ENCODE measurements at regions not wholly inside any gene's neighbourhood (a gene's known extent, or its start where the extent isn't known, plus 50 kb on each side); places are given as distances from the start of the nearest gene placed in this dataset.

- TF ChIP-seq PRDM15 (CRISPR knock-in tag; IDR thresholded peaks at IDR 0.05) (no peak), ATF3 (CRISPR knock-in tag; conservative IDR thresholded peaks at IDR 0.05) (no peak), ZNF263 (CRISPR knock-in tag; IDR thresholded peaks at IDR 0.05; ENCODE audit: low read depth) (no peak), ZBTB21 (CRISPR knock-in tag; IDR thresholded peaks at IDR 0.05; ENCODE audit: borderline replicate concordance) (no peak), ZNF425 (CRISPR knock-in tag; conservative IDR thresholded peaks at IDR 0.05) (no peak), ZNF317 (CRISPR knock-in tag; IDR thresholded peaks at IDR 0.05; ENCODE audit: borderline replicate concordance, low read depth) (no peak), SOX15 (CRISPR knock-in tag; IDR thresholded peaks at IDR 0.05) (no peak), HMGA2 (CRISPR knock-in tag; IDR thresholded peaks at IDR 0.05) (no peak), TCF7 (CRISPR knock-in tag; IDR thresholded peaks at IDR 0.05; ENCODE audit: low read depth) (no peak), ZNF423 (CRISPR knock-in tag; IDR thresholded peaks at IDR 0.05) (no peak)
- TF ChIP-seq, protein P1, sequence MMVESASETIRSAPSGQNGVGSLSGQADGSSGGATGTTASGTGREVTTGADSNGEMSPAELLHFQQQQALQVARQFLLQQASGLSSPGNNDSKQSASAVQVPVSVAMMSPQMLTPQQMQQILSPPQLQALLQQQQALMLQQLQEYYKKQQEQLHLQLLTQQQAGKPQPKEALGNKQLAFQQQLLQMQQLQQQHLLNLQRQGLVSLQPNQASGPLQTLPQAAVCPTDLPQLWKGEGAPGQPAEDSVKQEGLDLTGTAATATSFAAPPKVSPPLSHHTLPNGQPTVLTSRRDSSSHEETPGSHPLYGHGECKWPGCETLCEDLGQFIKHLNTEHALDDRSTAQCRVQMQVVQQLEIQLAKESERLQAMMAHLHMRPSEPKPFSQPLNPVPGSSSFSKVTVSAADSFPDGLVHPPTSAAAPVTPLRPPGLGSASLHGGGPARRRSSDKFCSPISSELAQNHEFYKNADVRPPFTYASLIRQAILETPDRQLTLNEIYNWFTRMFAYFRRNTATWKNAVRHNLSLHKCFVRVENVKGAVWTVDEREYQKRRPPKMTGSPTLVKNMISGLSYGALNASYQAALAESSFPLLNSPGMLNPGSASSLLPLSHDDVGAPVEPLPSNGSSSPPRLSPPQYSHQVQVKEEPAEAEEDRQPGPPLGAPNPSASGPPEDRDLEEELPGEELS (CRISPR knock-in tag; IDR thresholded peaks at IDR 0.05) = no peak
Observed at GRCh38 chr18:43533371-43533770, 256.1 kb upstream of the SYT4 start (continued).

- CTCF ChIA-PET = interaction anchor here (0.7 to 1.6 kb wide), 2 partner anchors 49 to 114 kb away, joined by 3 read pairs; no protein-coding TSS in a partner anchor
- TF ChIP-seq, protein P2, sequence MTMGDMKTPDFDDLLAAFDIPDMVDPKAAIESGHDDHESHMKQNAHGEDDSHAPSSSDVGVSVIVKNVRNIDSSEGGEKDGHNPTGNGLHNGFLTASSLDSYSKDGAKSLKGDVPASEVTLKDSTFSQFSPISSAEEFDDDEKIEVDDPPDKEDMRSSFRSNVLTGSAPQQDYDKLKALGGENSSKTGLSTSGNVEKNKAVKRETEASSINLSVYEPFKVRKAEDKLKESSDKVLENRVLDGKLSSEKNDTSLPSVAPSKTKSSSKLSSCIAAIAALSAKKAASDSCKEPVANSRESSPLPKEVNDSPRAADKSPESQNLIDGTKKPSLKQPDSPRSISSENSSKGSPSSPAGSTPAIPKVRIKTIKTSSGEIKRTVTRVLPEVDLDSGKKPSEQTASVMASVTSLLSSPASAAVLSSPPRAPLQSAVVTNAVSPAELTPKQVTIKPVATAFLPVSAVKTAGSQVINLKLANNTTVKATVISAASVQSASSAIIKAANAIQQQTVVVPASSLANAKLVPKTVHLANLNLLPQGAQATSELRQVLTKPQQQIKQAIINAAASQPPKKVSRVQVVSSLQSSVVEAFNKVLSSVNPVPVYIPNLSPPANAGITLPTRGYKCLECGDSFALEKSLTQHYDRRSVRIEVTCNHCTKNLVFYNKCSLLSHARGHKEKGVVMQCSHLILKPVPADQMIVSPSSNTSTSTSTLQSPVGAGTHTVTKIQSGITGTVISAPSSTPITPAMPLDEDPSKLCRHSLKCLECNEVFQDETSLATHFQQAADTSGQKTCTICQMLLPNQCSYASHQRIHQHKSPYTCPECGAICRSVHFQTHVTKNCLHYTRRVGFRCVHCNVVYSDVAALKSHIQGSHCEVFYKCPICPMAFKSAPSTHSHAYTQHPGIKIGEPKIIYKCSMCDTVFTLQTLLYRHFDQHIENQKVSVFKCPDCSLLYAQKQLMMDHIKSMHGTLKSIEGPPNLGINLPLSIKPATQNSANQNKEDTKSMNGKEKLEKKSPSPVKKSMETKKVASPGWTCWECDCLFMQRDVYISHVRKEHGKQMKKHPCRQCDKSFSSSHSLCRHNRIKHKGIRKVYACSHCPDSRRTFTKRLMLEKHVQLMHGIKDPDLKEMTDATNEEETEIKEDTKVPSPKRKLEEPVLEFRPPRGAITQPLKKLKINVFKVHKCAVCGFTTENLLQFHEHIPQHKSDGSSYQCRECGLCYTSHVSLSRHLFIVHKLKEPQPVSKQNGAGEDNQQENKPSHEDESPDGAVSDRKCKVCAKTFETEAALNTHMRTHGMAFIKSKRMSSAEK (CRISPR knock-in tag; IDR thresholded peaks at IDR 0.05; ENCODE audit: borderline replicate concordance) = no peak
- TF ChIP-seq PRDM15 (CRISPR knock-in tag; IDR thresholded peaks at IDR 0.05) (no peak), E2F4 (CRISPR knock-in tag; IDR thresholded peaks at IDR 0.05; ENCODE audit: borderline replicate concordance, low read depth) (no peak), SOX15 (CRISPR knock-in tag; IDR thresholded peaks at IDR 0.05) (no peak)
- H3K27ac Mint-ChIP-seq = no peak overlapping the region
- ATAC-seq (no peak), DNase-seq (ENCODE audit: low spot score) (no peak)
- no peak overlapping the region for H3K4me3 Mint-ChIP-seq
- no peaks in the 10 kb centered on the region for H3K4me1 Mint-ChIP-seq
- H3K27me3 Mint-ChIP-seq (ENCODE audit: low read depth) = no peaks in the 10 kb centered on the region
- no peaks in the 10 kb centered on the region for H3K9me3 Mint-ChIP-seq
- no peaks in the 10 kb centered on the region for H3K36me3 Mint-ChIP-seq
- POLR2A ChIA-PET = no interaction called here
Observed at GRCh38 chr18:43534511-43534910, 257.2 kb upstream of the SYT4 start.
